ENCODE measurements at regions not wholly inside any gene's neighbourhood (a gene's known extent, or its start where the extent isn't known, plus 50 kb on each side); places are given as distances from the start of the nearest gene placed in this dataset.

GRCh38 chr1:208788013-208788540 lies 543.9 kb upstream of the PLXNA2 start:
- Histone ChIP-seq H3K4me3 (no peak overlapping the region), H3K27ac (no peak overlapping the region)
- DNase-seq (ENCODE audit: low spot score), result no peak
- no peak for TF ChIP-seq CTCF (IDR thresholded peaks at IDR 0.05)

- no peak overlapping the region for H3K4me3 ChIP-seq
- no peak for DNase-seq (ENCODE audit: low spot score)
- TF ChIP-seq CTCF (IDR thresholded peaks at IDR 0.05), result no peak
- no peak overlapping the region for H3K27ac ChIP-seq
Observed at GRCh38 chr1:208791456-208791855, 547.3 kb upstream of the PLXNA2 start.

GRCh38 chr1:208793861-208794345 lies 549.7 kb upstream of the PLXNA2 start:
- H3K4me3 ChIP-seq, result no peak overlapping the region
- no peak for DNase-seq (ENCODE audit: low spot score)
- TF ChIP-seq CTCF (IDR thresholded peaks at IDR 0.05), result no peak
- no peak overlapping the region for H3K27ac ChIP-seq

GRCh38 chr1:208799186-208799585 lies 555.0 kb upstream of the PLXNA2 start:
- H3K4me3 ChIP-seq, result no peak overlapping the region
- no peak for DNase-seq (ENCODE audit: low spot score)
- H3K27ac ChIP-seq, result no peak overlapping the region
- no peak for TF ChIP-seq CTCF (IDR thresholded peaks at IDR 0.05)

GRCh38 chr1:208803011-208803811 lies 559.0 kb upstream of the PLXNA2 start:
- no peak for TF ChIP-seq CTCF (IDR thresholded peaks at IDR 0.05)

GRCh38 chr1:208807446-208808127 lies 563.4 kb upstream of the PLXNA2 start:
- no peak for TF ChIP-seq CTCF (IDR thresholded peaks at IDR 0.05)
- H3K4me3 ChIP-seq, result no peak overlapping the region
- no peak overlapping the region for H3K27ac ChIP-seq
- DNase-seq (ENCODE audit: low spot score), result no peak

More at GRCh38 chr1:208803011-208803811, 559.0 kb upstream of the PLXNA2 start:
- no peak overlapping the region for H3K27ac ChIP-seq
- no peak for DNase-seq (ENCODE audit: low spot score)
- H3K4me3 ChIP-seq, result no peak overlapping the region
